T-cell (primary cell): ENCODE measurements at regions not wholly inside any gene's neighbourhood (a gene's known extent, or its start where the extent isn't known, plus 50 kb on each side); places are given as distances from the start of the nearest gene placed in this dataset.

Experiments used
- ATAC-seq, 4 experiments: fragments of 200-7000 bp in 3 of 4; fragments of 150-1000 bp in 1 of 4; cut with Tn5 transposase; replicated peaks in 1 of 4; 1 replicate in 3 of 4; 2 replicates in 1 of 4; pipeline ENCODE4 v1.10.0; 2021; ENCODE audit warnings: moderate library complexity in 3 of 4, mild to moderate bottlenecking in 2 of 4, moderate number of reproducible peaks in 1 of 4
- CTCF ChIA-PET, 2 donors: fragments of 300-600 bp; sonication (Branson Sonifier 250); formaldehyde crosslinking; loops; one replicate each; lab custom pipeline; 2022; ENCODE audit warnings: antibody characterized with exemption in 2 of 2; lab: Charles Lee
- POLR2A ChIA-PET, 2 donors: fragments of 300-600 bp; sonication (Branson Sonifier 250); formaldehyde crosslinking; loops; one replicate each; lab custom pipeline; 2022; ENCODE audit warnings: antibody characterized with exemption in 2 of 2; lab: Charles Lee
- DNase-seq, 35 experiments: peaks; one replicate each; pipeline versions ENCODE4 v3.0.0 to v3.0.0-alpha.2; 2013 to 2023
- H3K27ac ChIP-seq: one replicate; pipeline ENCODE4 v1.5.1; 2013; ENCODE audit warnings: low read length
- H3K27me3 ChIP-seq, 2 experiments: replicated peaks in 1 of 2; 1 replicate in 1 of 2; 2 replicates in 1 of 2; pipeline versions ENCODE4 v1.6.1 to v1.7.0; 2013; ENCODE audit warnings: low read length in 1 of 2, mixed read lengths in 1 of 2; ENCODE audit not compliant: control insufficient read depth in 2 of 2, insufficient read depth in 2 of 2; ENCODE audit errors: extremely low read depth in 1 of 2
- H3K36me3 ChIP-seq, 2 donors: 1 replicate in 1 of 2; 2 replicates in 1 of 2; pipeline versions ENCODE4 v1.6.1 to v1.7.0; 2013; ENCODE audit warnings: low read length in 1 of 2; ENCODE audit not compliant: control insufficient read depth in 2 of 2, insufficient read depth in 1 of 2; ENCODE audit errors: extremely low read depth in 1 of 2
- H3K4me1 ChIP-seq, 2 experiments: 1 replicate in 1 of 2; 2 replicates in 1 of 2; pipeline versions ENCODE4 v1.6.1 to v1.7.0; 2013; ENCODE audit warnings: low read length in 2 of 2, mixed read lengths in 1 of 2; ENCODE audit not compliant: insufficient read depth in 2 of 2, control insufficient read depth in 1 of 2; ENCODE audit errors: extremely low read depth in 1 of 2
- H3K4me3 ChIP-seq, 2 donors: 1 replicate in 1 of 2; 2 replicates in 1 of 2; pipeline versions ENCODE4 v1.5.1 to v1.7.0; 2013; ENCODE audit warnings: mild to moderate bottlenecking in 2 of 2, low read length in 1 of 2, moderate library complexity in 1 of 2; ENCODE audit not compliant: control insufficient read depth in 1 of 2; ENCODE audit errors: extremely low read depth in 1 of 2
- H3K9me3 ChIP-seq: 2 replicates; pipeline ENCODE4 v1.7.0; 2013
- H3K27ac Mint-ChIP-seq, 2 donors: one replicate each; pipeline ENCODE4 v1.8.0; 2020 to 2021; ENCODE audit warnings: mild to moderate bottlenecking in 2 of 2, mixed read lengths in 2 of 2
- H3K27me3 Mint-ChIP-seq, 2 donors: one replicate each; pipeline ENCODE4 v1.8.0; 2021 to 2022; ENCODE audit warnings: mixed read lengths in 2 of 2
- H3K36me3 Mint-ChIP-seq: one replicate; pipeline ENCODE4 v1.8.0; 2021; ENCODE audit warnings: mixed read lengths
- H3K4me1 Mint-ChIP-seq, 3 donors: one replicate each; pipeline ENCODE4 v1.8.0; 2020 to 2022; ENCODE audit warnings: mixed read lengths in 3 of 3, mild to moderate bottlenecking in 1 of 3
- H3K4me3 Mint-ChIP-seq, 3 donors: one replicate each; pipeline ENCODE4 v1.8.0; 2020 to 2022; ENCODE audit warnings: mild to moderate bottlenecking in 3 of 3, mixed read lengths in 3 of 3, moderate library complexity in 3 of 3
- H3K9me3 Mint-ChIP-seq, 3 donors: one replicate each; pipeline ENCODE4 v1.8.0; 2020 to 2022; ENCODE audit warnings: mixed read lengths in 3 of 3
- WGBS: methylation state at CpG from one replicate; pipeline ENCODE4 v1.1.5; 2013; ENCODE audit warnings: missing lambda C conversion rate; ENCODE audit not compliant: insufficient coverage; 5-methylcytosine and 5-hydroxymethylcytosine counted together

DNA sequence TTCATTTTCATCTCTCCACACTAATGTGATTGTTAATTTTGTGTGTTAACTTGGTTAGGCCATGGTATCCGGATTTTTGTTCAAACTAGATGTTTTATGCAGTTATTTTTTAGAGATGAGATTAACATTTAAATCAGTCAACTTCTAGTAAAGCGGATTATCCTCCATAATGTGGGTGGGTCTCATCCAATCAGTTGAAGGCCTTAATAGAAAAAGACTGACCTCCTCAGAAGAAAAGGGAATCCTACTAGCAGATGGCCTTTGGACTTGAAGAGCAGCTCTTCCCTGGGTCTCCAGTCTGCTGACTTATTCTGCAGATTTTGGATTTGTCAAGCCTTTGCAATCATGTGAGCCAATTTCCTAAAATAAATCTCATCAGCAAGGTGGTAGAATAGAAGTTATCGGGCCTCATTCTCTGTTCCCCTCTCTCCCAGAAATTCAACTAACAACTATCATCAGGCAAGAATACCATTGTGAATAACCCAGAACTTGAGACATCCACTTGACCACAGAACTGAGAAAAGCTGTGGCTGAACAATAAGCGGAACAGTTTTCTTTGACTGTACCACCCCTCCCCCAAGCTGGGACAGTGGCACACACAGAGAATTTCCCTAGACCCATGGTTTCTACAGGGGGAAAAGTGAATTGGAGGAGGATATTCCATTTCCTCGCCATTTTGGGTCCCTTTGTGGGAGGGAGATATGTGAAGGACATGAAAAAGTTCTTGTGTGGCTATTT lies 323.0 kb downstream of the UTRN start:
- no peaks in the 10 kb centered on the region for H3K27me3 Mint-ChIP-seq

DNA sequence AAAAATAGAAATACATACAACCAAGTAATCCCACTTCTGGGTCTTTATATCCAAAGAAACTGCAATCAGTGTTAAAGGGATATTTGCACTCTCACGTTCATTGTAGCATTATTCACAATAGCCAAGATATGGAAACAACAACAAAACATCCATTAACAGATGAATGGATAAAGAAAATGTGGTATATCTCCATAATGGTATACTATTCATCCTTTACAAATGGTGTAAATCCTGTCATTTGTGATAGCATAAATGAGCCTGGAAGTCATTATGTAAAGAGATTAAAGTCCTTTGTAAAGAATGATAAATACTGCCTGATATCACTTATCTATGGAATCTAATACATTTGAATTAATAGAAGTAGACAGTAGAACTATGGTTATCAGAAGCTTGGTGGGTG lies 327.7 kb downstream of the UTRN start:
- no peak for ATAC-seq
- POLR2A ChIA-PET: no interaction called here

More for the DNA sequence above, 323.0 kb downstream of the UTRN start:
- peak overlapping the region in 1 of 2 donors; percentile 17 for H3K27ac Mint-ChIP-seq
- Histone ChIP-seq H3K4me3 (no peak overlapping the region), H3K27ac (no peak overlapping the region), H3K36me3 (peaks cover 0 to 3% of the 10 kb centered on the region in 2 donors), H3K27me3 (no peaks in the 10 kb centered on the region), H3K9me3 (no peaks in the 10 kb centered on the region), H3K4me1 (peaks cover 5 to 7% of the 10 kb centered on the region in 2 experiments)
- ChIA-PET CTCF (no interaction called here), POLR2A (no interaction called here)
- DNase-seq (no peak), ATAC-seq (no peak)
- peaks cover 53 to 58% (median 54%) of the 10 kb centered on the region in 3 donors for H3K4me1 Mint-ChIP-seq
- H3K9me3 Mint-ChIP-seq: no peaks in the 10 kb centered on the region
- WGBS: 80% methylated on average over 1 of the region's 5 CpGs
- peak overlapping the region in 1 of 3 donors; percentile 31 for H3K4me3 Mint-ChIP-seq
- H3K36me3 Mint-ChIP-seq: peaks cover 38% of the 10 kb centered on the region

DNA sequence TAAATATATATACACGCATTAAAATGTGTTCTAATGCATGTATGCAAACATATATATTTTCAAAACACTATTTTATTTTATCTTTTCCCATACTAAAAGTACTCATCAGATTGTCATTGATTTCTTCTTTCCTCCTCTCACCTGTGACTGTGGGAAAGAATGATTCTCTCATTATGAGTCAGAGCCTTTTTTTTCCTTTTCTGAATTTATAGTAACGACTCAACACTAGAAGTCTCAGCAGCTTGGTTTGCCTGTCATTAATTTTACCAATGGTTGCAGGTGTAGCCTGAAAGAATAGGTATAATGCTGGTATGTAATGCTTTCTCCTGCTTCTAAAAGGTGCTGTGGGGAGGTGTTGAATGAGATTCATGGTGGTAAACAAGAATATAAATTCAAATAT lies 328.7 kb downstream of the UTRN start:
- Mint-ChIP-seq H3K27me3 (no peaks in the 10 kb centered on the region), H3K27ac (no peak overlapping the region), H3K36me3 (peaks cover 37% of the 10 kb centered on the region), H3K4me1 (peaks cover 19 to 41% (median 24%) of the 10 kb centered on the region in 3 donors), H3K4me3 (no peak overlapping the region), H3K9me3 (no peaks in the 10 kb centered on the region)
- H3K27me3 ChIP-seq: no peaks in the 10 kb centered on the region
- ChIA-PET POLR2A (no interaction called here), CTCF (interaction anchor here in 1 of 2 donors (1.1 kb wide), 1 partner anchor 19 kb away, joined by 4 read pairs; no protein-coding TSS in a partner anchor)
- H3K9me3 ChIP-seq: no peaks in the 10 kb centered on the region
- no CpG with 5 or more reads among the region's 2 CpGs for WGBS
- ATAC-seq (no peak), DNase-seq (no peak)
- H3K27ac ChIP-seq: no peak overlapping the region
- H3K4me1 ChIP-seq: no peaks in the 10 kb centered on the region
- no peaks in the 10 kb centered on the region for H3K36me3 ChIP-seq
- H3K4me3 ChIP-seq: no peak overlapping the region

More for the DNA sequence above, 327.7 kb downstream of the UTRN start:
- Mint-ChIP-seq H3K27ac (no peak overlapping the region), H3K4me1 (peaks cover 29 to 50% (median 33%) of the 10 kb centered on the region in 3 donors), H3K9me3 (no peaks in the 10 kb centered on the region), H3K4me3 (no peak overlapping the region), H3K36me3 (peaks cover 45% of the 10 kb centered on the region), H3K27me3 (no peaks in the 10 kb centered on the region)
- CTCF ChIA-PET: no interaction called here
- no peaks in the 10 kb centered on the region for H3K9me3 ChIP-seq
- H3K4me1 ChIP-seq: peaks cover 0 to 7% of the 10 kb centered on the region in 2 experiments
- H3K4me3 ChIP-seq: no peak overlapping the region
- no peak for DNase-seq
- WGBS: no CpG with 5 or more reads among the region's 1 CpG
- no peaks in the 10 kb centered on the region for H3K27me3 ChIP-seq
- H3K27ac ChIP-seq: no peak overlapping the region
- H3K36me3 ChIP-seq: peaks cover 0 to 3% of the 10 kb centered on the region in 2 donors

DNA sequence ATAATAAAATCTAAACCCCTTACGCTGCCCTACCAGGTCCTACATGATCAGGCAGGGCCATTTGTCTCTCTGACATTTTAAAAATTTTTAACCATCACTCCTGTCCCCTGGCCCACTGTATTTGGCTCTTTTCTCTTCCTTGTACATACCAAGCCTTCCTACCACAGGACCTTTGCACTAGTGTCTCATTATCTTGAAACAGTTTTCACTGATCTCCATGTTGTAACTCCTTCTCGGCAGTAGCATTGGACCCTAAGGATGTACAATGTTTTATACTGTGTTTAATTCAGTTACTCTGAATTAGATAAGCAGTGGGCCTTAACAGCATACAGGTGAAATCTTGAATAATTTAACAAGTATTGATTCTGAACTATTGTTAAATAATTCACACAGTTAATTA lies 330.7 kb downstream of the UTRN start:
- ATAC-seq: no peak
- CTCF ChIA-PET: interaction anchor here in 1 of 2 donors (0.6 kb wide), 1 partner anchor 322 kb away, joined by 7 read pairs; no protein-coding TSS in a partner anchor
- no peak overlapping the region for H3K4me3 Mint-ChIP-seq

DNA sequence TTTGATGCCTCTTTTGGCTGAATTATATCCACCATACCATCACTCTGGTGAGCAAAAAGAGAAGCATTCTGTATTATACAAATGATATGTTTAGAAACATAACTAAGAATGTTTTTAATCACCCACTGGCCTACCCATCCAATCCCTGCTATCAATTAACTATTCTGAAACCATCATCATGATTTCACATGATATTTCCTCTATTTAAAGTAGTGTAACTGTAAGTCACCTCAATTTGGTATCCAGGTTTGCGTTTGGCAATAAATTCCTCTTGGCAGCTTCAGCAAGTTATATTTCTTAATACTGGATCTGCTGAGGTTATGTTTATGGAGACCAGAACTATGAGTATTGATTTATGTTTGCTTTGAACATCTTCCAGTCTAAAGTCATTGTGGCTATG lies 332.1 kb downstream of the UTRN start:
- Mint-ChIP-seq H3K9me3 (no peaks in the 10 kb centered on the region), H3K4me1 (peaks cover 24 to 40% (median 29%) of the 10 kb centered on the region in 3 donors), H3K27me3 (no peaks in the 10 kb centered on the region), H3K27ac (no peak overlapping the region), H3K36me3 (peaks cover 32% of the 10 kb centered on the region), H3K4me3 (no peak overlapping the region)
- no peaks in the 10 kb centered on the region for H3K9me3 ChIP-seq
- DNase-seq (no peak), ATAC-seq (no peak)
- ChIA-PET POLR2A (no interaction called here), CTCF (no interaction called here)
- H3K27me3 ChIP-seq: no peaks in the 10 kb centered on the region
- H3K4me3 ChIP-seq: no peak overlapping the region
- no peaks in the 10 kb centered on the region for H3K36me3 ChIP-seq
- 100% methylated on average over 1 of the region's 1 CpG for WGBS
- no peaks in the 10 kb centered on the region for H3K4me1 ChIP-seq
- no peak overlapping the region for H3K27ac ChIP-seq

More for the DNA sequence above, 330.7 kb downstream of the UTRN start:
- no peak overlapping the region for H3K4me3 ChIP-seq
- WGBS: 100% methylated on average over 1 of the region's 2 CpGs
- H3K9me3 ChIP-seq: no peaks in the 10 kb centered on the region
- no peaks in the 10 kb centered on the region for H3K4me1 ChIP-seq
- H3K27ac ChIP-seq: no peak overlapping the region
- Mint-ChIP-seq H3K9me3 (no peaks in the 10 kb centered on the region), H3K27ac (no peak overlapping the region), H3K36me3 (peaks cover 32% of the 10 kb centered on the region), H3K27me3 (no peaks in the 10 kb centered on the region), H3K4me1 (peaks cover 21 to 41% (median 31%) of the 10 kb centered on the region in 3 donors)
- DNase-seq: no peak
- POLR2A ChIA-PET: no interaction called here
- no peaks in the 10 kb centered on the region for H3K36me3 ChIP-seq
- H3K27me3 ChIP-seq: no peaks in the 10 kb centered on the region

DNA sequence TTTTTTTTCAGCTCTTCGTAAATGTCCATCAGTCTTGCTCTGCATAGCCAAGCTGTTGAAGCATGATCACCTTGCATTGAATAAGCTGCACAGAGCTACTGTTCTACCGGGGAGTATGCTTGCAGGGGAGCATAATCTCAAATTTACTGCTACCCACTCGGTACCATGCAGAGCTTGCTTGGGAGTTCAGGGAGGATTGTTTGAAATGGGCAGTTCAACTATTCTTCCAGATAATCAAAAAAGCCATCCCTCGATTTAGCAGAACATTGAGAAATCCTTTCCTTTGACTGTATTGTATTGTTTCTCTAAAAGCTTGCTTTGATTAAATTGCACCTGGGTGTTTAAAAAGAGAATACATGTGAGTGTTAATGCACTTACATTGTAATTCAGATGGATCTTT lies 332.6 kb downstream of the UTRN start:
- WGBS: no CpG with 5 or more reads among the region's 4 CpGs
- H3K4me3 Mint-ChIP-seq: no peak overlapping the region

More for the DNA sequence above, 332.6 kb downstream of the UTRN start:
- Mint-ChIP-seq H3K9me3 (no peaks in the 10 kb centered on the region), H3K36me3 (peaks cover 30% of the 10 kb centered on the region), H3K27ac (no peak overlapping the region), H3K27me3 (no peaks in the 10 kb centered on the region), H3K4me1 (peaks cover 19 to 39% (median 26%) of the 10 kb centered on the region in 3 donors)
- H3K27ac ChIP-seq: no peak overlapping the region
- H3K36me3 ChIP-seq: no peaks in the 10 kb centered on the region
- H3K4me3 ChIP-seq: no peak overlapping the region
- ChIA-PET CTCF (interaction anchor here in 1 of 2 donors (1.0 kb wide), 1 partner anchor 328 kb away, joined by 3 read pairs; no protein-coding TSS in a partner anchor), POLR2A (interaction anchor here in 1 of 2 donors (0.7 kb wide), 1 partner anchor 29 kb away, joined by 3 read pairs; no protein-coding TSS in a partner anchor)
- H3K9me3 ChIP-seq: no peaks in the 10 kb centered on the region
- H3K4me1 ChIP-seq: no peaks in the 10 kb centered on the region
- ATAC-seq (no peak), DNase-seq (no peak)
- H3K27me3 ChIP-seq: no peaks in the 10 kb centered on the region
